WTC11 (cell line): ENCODE measurements at regions not wholly inside any gene's neighbourhood (a gene's known extent, or its start where the extent isn't known, plus 50 kb on each side); places are given as distances from the start of the nearest gene placed in this dataset.

ENCODE experiments used
- ATAC-seq: fragments of 200-7000 bp; cut with Tn5 transposase; 2 replicates; pipeline ENCODE4 v1.10.0; 2021; ENCODE audit warnings: mild to moderate bottlenecking, moderate library complexity
- CTCF ChIA-PET: fragments of 300-600 bp; sonication (Branson Sonifier 250); formaldehyde crosslinking; loops from one replicate; lab custom pipeline; 2021; ENCODE audit warnings: antibody characterized with exemption; lab: Charles Lee
- POLR2A ChIA-PET: fragments of 350-600 bp; sonication (Branson Sonifier 250); formaldehyde crosslinking; loops from one replicate; lab custom pipeline; 2021; ENCODE audit warnings: antibody characterized with exemption; lab: Charles Lee
- DNase-seq: peaks from one replicate; pipeline ENCODE4 v3.0.0; 2021; ENCODE audit warnings: low spot score
- H3K27ac Mint-ChIP-seq: 2 replicates; pipeline ENCODE4 v1.8.0; 2021; ENCODE audit warnings: mixed read lengths
- H3K27me3 Mint-ChIP-seq: 2 replicates; pipeline ENCODE4 v1.8.0; 2021; ENCODE audit warnings: low read depth, mild to moderate bottlenecking, moderate library complexity, mixed read lengths
- H3K36me3 Mint-ChIP-seq: 2 replicates; pipeline ENCODE4 v1.8.0; 2021; ENCODE audit warnings: mixed read lengths
- H3K4me1 Mint-ChIP-seq: 2 replicates; pipeline ENCODE4 v1.8.0; 2022; ENCODE audit warnings: mixed read lengths
- H3K4me3 Mint-ChIP-seq: 2 replicates; pipeline ENCODE4 v1.8.0; 2021; ENCODE audit warnings: mild to moderate bottlenecking, moderate library complexity, mixed read lengths
- H3K9me3 Mint-ChIP-seq: 2 replicates; pipeline ENCODE4 v1.8.0; 2021; ENCODE audit warnings: mixed read lengths
- ARID4B ChIP-seq: sonication (generic); formaldehyde crosslinking; IDR thresholded peaks from 2 replicates; pipeline ENCODE4 v1.8.0; 2023; ENCODE audit warnings: missing genetic modification reagents, mild to moderate bottlenecking, borderline replicate concordance
- CREB1 ChIP-seq: sonication (generic); formaldehyde crosslinking; IDR thresholded peaks from 2 replicates; pipeline ENCODE4 v1.8.0; 2023; ENCODE audit warnings: mild to moderate bottlenecking, missing genetic modification reagents
- CTCF ChIP-seq: fragments of 200-600 bp; IDR thresholded peaks from 2 replicates; pipeline ENCODE4 v1.8.0; 2022; ENCODE audit warnings: antibody characterized with exemption
- GRHL2 ChIP-seq: fragments of 250-450 bp; sonication (Bioruptor Pico); IDR thresholded peaks from 2 replicates; pipeline ENCODE4 v1.8.0; 2022; ENCODE audit warnings: mild to moderate bottlenecking, moderate library complexity; ENCODE audit not compliant: insufficient replicate concordance, severe bottlenecking
- HMGA2 ChIP-seq: fragments of 250-450 bp; sonication (Bioruptor Pico); IDR thresholded peaks from 2 replicates; pipeline ENCODE4 v1.4.0; 2021; ENCODE audit warnings: mild to moderate bottlenecking, moderate library complexity
- NFYB ChIP-seq: sonication (generic); formaldehyde crosslinking; conservative IDR thresholded peaks from 2 replicates; pipeline ENCODE4 v1.8.0; 2022; ENCODE audit warnings: low read depth, missing genetic modification reagents
- NR3C1 ChIP-seq: sonication (generic); formaldehyde crosslinking; conservative IDR thresholded peaks from 2 replicates; pipeline ENCODE4 v1.8.1; 2023; ENCODE audit warnings: low read depth, mild to moderate bottlenecking, missing genetic modification reagents
- PRRX2 ChIP-seq: fragments of 250-450 bp; sonication (Bioruptor Pico); IDR thresholded peaks from 2 replicates; pipeline ENCODE4 v1.8.0; 2021; ENCODE audit warnings: mild to moderate bottlenecking
- RELA ChIP-seq: sonication (generic); formaldehyde crosslinking; IDR thresholded peaks from 2 replicates; pipeline ENCODE4 v1.8.1; 2022; ENCODE audit warnings: missing genetic modification reagents, mild to moderate bottlenecking, borderline replicate concordance
- RORB ChIP-seq: fragments of 250-450 bp; sonication (Bioruptor Pico); IDR thresholded peaks from 2 replicates; pipeline ENCODE4 v1.9.0; 2021; ENCODE audit warnings: mild to moderate bottlenecking
- SMAD4 ChIP-seq: sonication (generic); formaldehyde crosslinking; IDR thresholded peaks from 2 replicates; pipeline ENCODE4 v1.8.0; 2022; ENCODE audit warnings: mild to moderate bottlenecking, missing genetic modification reagents
- SOX15 ChIP-seq: fragments of 250-450 bp; sonication (Bioruptor Pico); IDR thresholded peaks from 2 replicates; pipeline ENCODE4 v1.9.0; 2021; ENCODE audit warnings: mild to moderate bottlenecking
- SP1 ChIP-seq: sonication (generic); formaldehyde crosslinking; conservative IDR thresholded peaks from 2 replicates; pipeline ENCODE4 v1.8.1; 2022; ENCODE audit warnings: missing genetic modification reagents
- TEAD1 ChIP-seq: sonication (generic); formaldehyde crosslinking; IDR thresholded peaks from 2 replicates; pipeline ENCODE4 v1.8.0; 2022; ENCODE audit warnings: mild to moderate bottlenecking, missing genetic modification reagents
- ZNF263 ChIP-seq: sonication (generic); formaldehyde crosslinking; IDR thresholded peaks from 2 replicates; pipeline ENCODE4 v1.8.1; 2022; ENCODE audit warnings: low read depth, mild to moderate bottlenecking, moderate library complexity, missing genetic modification reagents
- TF ChIP-seq, protein P1 (sequence below): sonication (generic); formaldehyde crosslinking; IDR thresholded peaks from 2 replicates; pipeline ENCODE4 v1.8.0; 2022; ENCODE audit warnings: mild to moderate bottlenecking, missing genetic modification reagents
- TF ChIP-seq, protein P2 (sequence below): fragments of 250-450 bp; sonication (Bioruptor Pico); IDR thresholded peaks from 2 replicates; pipeline ENCODE4 v2.1.2; 2022; ENCODE audit warnings: mild to moderate bottlenecking, moderate library complexity
- TF ChIP-seq, protein P3 (sequence below): fragments of 250-450 bp; sonication (Bioruptor Pico); IDR thresholded peaks from 2 replicates; pipeline ENCODE4 v1.9.0; 2021; ENCODE audit warnings: mild to moderate bottlenecking
- TF ChIP-seq, protein P4 (sequence below): sonication (generic); formaldehyde crosslinking; IDR thresholded peaks from 2 replicates; pipeline ENCODE4 v1.8.0; 2022; ENCODE audit warnings: mild to moderate bottlenecking, missing genetic modification reagents
- TF ChIP-seq, protein P5 (sequence below): sonication (generic); formaldehyde crosslinking; IDR thresholded peaks from 2 replicates; pipeline ENCODE4 v1.8.1; 2022; ENCODE audit warnings: low read depth, missing genetic modification reagents, borderline replicate concordance

DNA sequence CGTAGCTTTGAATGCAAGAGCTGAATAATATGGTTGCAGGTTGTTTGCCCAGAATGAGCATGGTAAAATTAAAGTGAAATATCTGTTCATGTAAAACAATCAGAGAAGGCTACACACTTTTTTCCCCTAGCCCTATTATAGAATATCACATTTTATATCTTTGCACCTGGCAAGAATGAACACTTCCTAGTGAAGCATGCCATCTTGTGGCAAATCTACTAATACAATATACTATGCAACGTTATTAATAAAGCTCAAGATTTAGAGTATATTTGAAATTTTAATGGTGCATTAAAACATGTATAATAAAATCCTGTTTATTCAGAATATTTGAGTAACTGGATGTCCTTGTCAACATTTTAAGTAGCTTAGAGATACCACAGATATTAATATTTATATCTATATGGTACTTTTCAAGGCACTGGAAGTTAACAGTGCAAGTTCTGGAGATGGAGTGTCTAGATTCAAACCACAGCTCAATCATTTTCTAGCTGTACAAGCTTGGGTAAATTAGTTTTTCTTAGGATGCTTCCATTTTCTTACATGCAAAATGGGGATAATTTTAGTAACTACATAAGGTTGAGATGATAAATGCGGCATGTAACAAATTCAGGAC is 643.1 kb upstream of the SEMA3D start:
- CTCF ChIA-PET = interaction anchor here (0.6 to 1.8 kb wide), 14 partner anchors 9 to 788 kb away, joined by 3 to 9 read pairs (median 4); no protein-coding TSS in a partner anchor

More for the DNA sequence above, 643.1 kb upstream of the SEMA3D start:
- TF ChIP-seq RORB (CRISPR knock-in tag) (no peak), SOX15 (no peak), HMGA2 (no peak), NR3C1 (CRISPR knock-in tag) (no peak), NFYB (no peak), CTCF (no peak), ARID4B (CRISPR knock-in tag) (no peak), GRHL2 (CRISPR knock-in tag) (no peak), RELA (CRISPR knock-in tag) (no peak), PRRX2 (CRISPR knock-in tag) (no peak), SP1 (CRISPR knock-in tag) (no peak), CREB1 (no peak), SMAD4 (CRISPR knock-in tag) (no peak), ZNF263 (no peak), TEAD1 (CRISPR knock-in tag) (no peak)
- TF ChIP-seq, protein P1, sequence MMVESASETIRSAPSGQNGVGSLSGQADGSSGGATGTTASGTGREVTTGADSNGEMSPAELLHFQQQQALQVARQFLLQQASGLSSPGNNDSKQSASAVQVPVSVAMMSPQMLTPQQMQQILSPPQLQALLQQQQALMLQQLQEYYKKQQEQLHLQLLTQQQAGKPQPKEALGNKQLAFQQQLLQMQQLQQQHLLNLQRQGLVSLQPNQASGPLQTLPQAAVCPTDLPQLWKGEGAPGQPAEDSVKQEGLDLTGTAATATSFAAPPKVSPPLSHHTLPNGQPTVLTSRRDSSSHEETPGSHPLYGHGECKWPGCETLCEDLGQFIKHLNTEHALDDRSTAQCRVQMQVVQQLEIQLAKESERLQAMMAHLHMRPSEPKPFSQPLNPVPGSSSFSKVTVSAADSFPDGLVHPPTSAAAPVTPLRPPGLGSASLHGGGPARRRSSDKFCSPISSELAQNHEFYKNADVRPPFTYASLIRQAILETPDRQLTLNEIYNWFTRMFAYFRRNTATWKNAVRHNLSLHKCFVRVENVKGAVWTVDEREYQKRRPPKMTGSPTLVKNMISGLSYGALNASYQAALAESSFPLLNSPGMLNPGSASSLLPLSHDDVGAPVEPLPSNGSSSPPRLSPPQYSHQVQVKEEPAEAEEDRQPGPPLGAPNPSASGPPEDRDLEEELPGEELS (CRISPR knock-in tag) = no peak
- TF ChIP-seq, protein P2, sequence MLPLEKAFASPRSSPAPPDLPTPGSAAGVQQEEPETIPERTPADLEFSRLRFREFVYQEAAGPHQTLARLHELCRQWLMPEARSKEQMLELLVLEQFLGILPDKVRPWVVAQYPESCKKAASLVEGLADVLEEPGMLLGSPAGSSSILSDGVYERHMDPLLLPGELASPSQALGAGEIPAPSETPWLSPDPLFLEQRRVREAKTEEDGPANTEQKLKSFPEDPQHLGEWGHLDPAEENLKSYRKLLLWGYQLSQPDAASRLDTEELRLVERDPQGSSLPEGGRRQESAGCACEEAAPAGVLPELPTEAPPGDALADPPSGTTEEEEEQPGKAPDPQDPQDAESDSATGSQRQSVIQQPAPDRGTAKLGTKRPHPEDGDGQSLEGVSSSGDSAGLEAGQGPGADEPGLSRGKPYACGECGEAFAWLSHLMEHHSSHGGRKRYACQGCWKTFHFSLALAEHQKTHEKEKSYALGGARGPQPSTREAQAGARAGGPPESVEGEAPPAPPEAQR (CRISPR knock-in tag) = no peak
- TF ChIP-seq, protein P3, sequence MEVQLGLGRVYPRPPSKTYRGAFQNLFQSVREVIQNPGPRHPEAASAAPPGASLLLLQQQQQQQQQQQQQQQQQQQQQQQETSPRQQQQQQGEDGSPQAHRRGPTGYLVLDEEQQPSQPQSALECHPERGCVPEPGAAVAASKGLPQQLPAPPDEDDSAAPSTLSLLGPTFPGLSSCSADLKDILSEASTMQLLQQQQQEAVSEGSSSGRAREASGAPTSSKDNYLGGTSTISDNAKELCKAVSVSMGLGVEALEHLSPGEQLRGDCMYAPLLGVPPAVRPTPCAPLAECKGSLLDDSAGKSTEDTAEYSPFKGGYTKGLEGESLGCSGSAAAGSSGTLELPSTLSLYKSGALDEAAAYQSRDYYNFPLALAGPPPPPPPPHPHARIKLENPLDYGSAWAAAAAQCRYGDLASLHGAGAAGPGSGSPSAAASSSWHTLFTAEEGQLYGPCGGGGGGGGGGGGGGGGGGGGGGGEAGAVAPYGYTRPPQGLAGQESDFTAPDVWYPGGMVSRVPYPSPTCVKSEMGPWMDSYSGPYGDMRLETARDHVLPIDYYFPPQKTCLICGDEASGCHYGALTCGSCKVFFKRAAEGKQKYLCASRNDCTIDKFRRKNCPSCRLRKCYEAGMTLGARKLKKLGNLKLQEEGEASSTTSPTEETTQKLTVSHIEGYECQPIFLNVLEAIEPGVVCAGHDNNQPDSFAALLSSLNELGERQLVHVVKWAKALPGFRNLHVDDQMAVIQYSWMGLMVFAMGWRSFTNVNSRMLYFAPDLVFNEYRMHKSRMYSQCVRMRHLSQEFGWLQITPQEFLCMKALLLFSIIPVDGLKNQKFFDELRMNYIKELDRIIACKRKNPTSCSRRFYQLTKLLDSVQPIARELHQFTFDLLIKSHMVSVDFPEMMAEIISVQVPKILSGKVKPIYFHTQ (CRISPR knock-in tag) = no peak
- TF ChIP-seq, protein P4, sequence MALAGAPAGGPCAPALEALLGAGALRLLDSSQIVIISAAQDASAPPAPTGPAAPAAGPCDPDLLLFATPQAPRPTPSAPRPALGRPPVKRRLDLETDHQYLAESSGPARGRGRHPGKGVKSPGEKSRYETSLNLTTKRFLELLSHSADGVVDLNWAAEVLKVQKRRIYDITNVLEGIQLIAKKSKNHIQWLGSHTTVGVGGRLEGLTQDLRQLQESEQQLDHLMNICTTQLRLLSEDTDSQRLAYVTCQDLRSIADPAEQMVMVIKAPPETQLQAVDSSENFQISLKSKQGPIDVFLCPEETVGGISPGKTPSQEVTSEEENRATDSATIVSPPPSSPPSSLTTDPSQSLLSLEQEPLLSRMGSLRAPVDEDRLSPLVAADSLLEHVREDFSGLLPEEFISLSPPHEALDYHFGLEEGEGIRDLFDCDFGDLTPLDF = no peak
- TF ChIP-seq, protein P5, sequence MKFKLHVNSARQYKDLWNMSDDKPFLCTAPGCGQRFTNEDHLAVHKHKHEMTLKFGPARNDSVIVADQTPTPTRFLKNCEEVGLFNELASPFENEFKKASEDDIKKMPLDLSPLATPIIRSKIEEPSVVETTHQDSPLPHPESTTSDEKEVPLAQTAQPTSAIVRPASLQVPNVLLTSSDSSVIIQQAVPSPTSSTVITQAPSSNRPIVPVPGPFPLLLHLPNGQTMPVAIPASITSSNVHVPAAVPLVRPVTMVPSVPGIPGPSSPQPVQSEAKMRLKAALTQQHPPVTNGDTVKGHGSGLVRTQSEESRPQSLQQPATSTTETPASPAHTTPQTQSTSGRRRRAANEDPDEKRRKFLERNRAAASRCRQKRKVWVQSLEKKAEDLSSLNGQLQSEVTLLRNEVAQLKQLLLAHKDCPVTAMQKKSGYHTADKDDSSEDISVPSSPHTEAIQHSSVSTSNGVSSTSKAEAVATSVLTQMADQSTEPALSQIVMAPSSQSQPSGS (CRISPR knock-in tag) = no peak
- DNase-seq (no peak), ATAC-seq (no peak)
- H3K27ac Mint-ChIP-seq = no peak overlapping the region
- no peak overlapping the region for H3K4me3 Mint-ChIP-seq
- H3K4me1 Mint-ChIP-seq = peaks cover 12% of the 10 kb centered on the region
- no peaks in the 10 kb centered on the region for H3K9me3 Mint-ChIP-seq
- POLR2A ChIA-PET = no interaction called here
- H3K36me3 Mint-ChIP-seq = no peaks in the 10 kb centered on the region
- no peaks in the 10 kb centered on the region for H3K27me3 Mint-ChIP-seq
